ENCODE measurements at regions not wholly inside any gene's neighbourhood (a gene's known extent, or its start where the extent isn't known, plus 50 kb on each side); places are given as distances from the start of the nearest gene placed in this dataset.

DNA sequence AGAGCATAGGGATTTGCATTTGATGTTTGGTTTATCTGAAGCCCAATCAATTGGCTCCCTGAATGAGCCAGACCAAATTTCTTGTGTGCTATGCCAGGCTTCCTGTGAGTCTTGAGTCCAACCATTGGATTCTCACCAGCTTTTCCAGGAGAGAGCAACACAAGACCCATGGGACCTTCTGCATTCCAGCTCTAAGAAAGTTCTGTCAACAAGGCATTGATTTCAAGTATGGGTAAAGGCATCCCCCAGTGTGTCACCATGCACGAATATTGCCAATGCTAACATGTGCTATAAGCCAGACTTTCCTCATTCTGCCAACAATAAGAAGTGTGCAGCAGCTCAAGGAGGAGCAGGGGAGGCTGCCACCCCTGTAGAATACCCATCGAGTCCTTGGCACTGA lies 266.6 kb downstream of the ETAA1 start:
- ATAC-seq (no peak), DNase-seq (ENCODE audit: low spot score) (no peak)
- Mint-ChIP-seq H3K36me3 (no peaks in the 10 kb centered on the region), H3K4me1 (no peaks in the 10 kb centered on the region), H3K9me3 (peaks cover 18% of the 10 kb centered on the region), H3K27ac (no peak overlapping the region), H3K4me3 (no peak overlapping the region), H3K27me3 (ENCODE audit: low read depth) (no peaks in the 10 kb centered on the region; the same call in 1 of the 2 replicates)
- CTCF ChIA-PET, result no interaction called here
- no peak for TF ChIP-seq GABPB1 (CRISPR knock-in tag; IDR thresholded peaks at IDR 0.05)
- TF ChIP-seq, protein P1, sequence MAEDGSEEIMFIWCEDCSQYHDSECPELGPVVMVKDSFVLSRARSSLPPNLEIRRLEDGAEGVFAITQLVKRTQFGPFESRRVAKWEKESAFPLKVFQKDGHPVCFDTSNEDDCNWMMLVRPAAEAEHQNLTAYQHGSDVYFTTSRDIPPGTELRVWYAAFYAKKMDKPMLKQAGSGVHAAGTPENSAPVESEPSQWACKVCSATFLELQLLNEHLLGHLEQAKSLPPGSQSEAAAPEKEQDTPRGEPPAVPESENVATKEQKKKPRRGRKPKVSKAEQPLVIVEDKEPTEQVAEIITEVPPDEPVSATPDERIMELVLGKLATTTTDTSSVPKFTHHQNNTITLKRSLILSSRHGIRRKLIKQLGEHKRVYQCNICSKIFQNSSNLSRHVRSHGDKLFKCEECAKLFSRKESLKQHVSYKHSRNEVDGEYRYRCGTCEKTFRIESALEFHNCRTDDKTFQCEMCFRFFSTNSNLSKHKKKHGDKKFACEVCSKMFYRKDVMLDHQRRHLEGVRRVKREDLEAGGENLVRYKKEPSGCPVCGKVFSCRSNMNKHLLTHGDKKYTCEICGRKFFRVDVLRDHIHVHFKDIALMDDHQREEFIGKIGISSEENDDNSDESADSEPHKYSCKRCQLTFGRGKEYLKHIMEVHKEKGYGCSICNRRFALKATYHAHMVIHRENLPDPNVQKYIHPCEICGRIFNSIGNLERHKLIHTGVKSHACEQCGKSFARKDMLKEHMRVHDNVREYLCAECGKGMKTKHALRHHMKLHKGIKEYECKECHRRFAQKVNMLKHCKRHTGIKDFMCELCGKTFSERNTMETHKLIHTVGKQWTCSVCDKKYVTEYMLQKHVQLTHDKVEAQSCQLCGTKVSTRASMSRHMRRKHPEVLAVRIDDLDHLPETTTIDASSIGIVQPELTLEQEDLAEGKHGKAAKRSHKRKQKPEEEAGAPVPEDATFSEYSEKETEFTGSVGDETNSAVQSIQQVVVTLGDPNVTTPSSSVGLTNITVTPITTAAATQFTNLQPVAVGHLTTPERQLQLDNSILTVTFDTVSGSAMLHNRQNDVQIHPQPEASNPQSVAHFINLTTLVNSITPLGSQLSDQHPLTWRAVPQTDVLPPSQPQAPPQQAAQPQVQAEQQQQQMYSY (CRISPR knock-in tag; IDR thresholded peaks at IDR 0.05), result no peak
- TF ChIP-seq GTF2I (CRISPR knock-in tag; conservative IDR thresholded peaks at IDR 0.05), result no peak
- no peak for TF ChIP-seq NR3C1 (CRISPR knock-in tag; conservative IDR thresholded peaks at IDR 0.05; ENCODE audit: low read depth)
- TF ChIP-seq ZNF219 (CRISPR knock-in tag; IDR thresholded peaks at IDR 0.05; ENCODE audit: borderline replicate concordance), result no peak
- no peak for TF ChIP-seq KAT7 (CRISPR knock-in tag; IDR thresholded peaks at IDR 0.05; ENCODE audit: borderline replicate concordance)
- TF ChIP-seq ZNF317 (CRISPR knock-in tag; IDR thresholded peaks at IDR 0.05; ENCODE audit: borderline replicate concordance, low read depth), result no peak
- no peak for TF ChIP-seq ATF1 (CRISPR knock-in tag; IDR thresholded peaks at IDR 0.05)
- POLR2A ChIA-PET, result no interaction called here

DNA sequence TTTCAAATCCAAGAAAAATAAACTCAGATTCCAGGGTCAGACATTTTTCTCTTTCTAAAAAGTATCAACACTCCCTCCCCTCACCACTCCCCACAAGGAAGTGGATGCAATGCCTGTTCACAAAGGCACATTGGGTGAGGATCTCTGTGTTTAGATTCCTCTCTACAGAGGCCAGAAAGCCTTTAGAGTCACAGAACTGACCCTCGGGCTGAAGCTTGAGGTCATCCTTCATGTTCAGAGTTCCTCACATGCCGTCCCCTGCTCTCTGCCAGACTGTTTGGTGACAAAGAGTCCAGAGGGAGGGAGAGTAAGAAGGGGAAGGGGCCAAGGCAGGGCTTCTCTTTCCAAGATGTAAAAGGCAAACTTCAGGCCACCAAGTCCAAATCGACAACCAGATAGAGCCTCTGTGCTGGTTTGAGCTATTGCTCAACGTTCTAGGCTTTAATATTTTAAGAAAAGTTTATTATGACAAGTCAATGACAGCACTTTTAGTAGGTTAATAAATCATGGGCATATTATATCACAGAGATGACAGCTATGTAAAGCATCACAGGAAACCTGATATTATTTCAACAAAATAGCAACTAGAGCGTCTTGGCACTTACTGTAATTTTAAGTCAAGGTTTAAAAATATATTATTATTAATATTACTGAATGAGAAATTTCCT lies 269.4 kb downstream of the ETAA1 start:
- Mint-ChIP-seq H3K4me1 (no peaks in the 10 kb centered on the region), H3K4me3 (no peak overlapping the region), H3K27ac (no peak overlapping the region), H3K36me3 (no peaks in the 10 kb centered on the region), H3K27me3 (ENCODE audit: low read depth) (no peaks in the 10 kb centered on the region; the same call in 1 of the 2 replicates), H3K9me3 (0 out of 2 replicates have a peak, but pooled peaks cover 3% of the 10 kb centered on the region)
- ATAC-seq, result no peak
- ChIA-PET CTCF (interaction anchor here (0.9 to 1.7 kb wide), 2 partner anchors 16 to 180 kb away, joined by 4 read pairs; no protein-coding TSS in a partner anchor), POLR2A (no interaction called here)
- TF ChIP-seq, protein P2, sequence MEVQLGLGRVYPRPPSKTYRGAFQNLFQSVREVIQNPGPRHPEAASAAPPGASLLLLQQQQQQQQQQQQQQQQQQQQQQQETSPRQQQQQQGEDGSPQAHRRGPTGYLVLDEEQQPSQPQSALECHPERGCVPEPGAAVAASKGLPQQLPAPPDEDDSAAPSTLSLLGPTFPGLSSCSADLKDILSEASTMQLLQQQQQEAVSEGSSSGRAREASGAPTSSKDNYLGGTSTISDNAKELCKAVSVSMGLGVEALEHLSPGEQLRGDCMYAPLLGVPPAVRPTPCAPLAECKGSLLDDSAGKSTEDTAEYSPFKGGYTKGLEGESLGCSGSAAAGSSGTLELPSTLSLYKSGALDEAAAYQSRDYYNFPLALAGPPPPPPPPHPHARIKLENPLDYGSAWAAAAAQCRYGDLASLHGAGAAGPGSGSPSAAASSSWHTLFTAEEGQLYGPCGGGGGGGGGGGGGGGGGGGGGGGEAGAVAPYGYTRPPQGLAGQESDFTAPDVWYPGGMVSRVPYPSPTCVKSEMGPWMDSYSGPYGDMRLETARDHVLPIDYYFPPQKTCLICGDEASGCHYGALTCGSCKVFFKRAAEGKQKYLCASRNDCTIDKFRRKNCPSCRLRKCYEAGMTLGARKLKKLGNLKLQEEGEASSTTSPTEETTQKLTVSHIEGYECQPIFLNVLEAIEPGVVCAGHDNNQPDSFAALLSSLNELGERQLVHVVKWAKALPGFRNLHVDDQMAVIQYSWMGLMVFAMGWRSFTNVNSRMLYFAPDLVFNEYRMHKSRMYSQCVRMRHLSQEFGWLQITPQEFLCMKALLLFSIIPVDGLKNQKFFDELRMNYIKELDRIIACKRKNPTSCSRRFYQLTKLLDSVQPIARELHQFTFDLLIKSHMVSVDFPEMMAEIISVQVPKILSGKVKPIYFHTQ (CRISPR knock-in tag; IDR thresholded peaks at IDR 0.05), result no peak
- TF ChIP-seq, protein P3, sequence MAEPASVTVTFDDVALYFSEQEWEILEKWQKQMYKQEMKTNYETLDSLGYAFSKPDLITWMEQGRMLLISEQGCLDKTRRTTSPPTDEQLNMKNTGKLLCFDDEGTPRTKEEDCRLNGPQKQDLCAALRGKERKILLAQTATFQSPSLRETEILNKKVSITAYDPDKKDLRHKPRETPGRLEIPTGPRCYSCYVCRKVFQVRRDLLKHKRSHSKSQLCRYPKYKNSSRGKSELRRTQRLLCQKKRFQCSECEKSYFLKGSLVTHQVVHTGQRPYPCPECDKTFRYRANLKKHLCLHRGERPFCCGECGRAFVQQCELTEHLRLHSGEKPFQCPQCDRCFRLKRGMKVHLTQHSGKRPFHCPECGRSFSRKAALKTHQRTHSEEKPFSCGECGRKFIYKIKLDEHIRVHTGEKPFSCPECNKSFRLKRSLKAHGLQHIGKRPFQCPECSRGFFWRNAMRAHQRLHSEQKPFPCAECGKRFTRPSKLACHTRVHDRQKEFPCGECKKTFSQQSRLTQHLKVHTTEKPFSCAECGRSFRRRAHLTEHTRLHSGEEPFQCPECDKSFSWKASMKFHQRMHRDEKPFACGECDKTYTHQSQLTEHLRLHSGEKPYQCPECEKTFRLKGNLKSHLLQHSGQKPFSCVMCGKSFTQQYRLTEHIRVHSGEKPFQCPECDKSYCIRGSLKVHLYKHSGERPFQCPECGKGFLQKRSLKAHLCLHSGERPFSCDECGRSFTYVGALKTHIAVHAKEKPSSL (CRISPR knock-in tag; conservative IDR thresholded peaks at IDR 0.05), result no peak
- DNase-seq (ENCODE audit: low spot score), result no peak

DNA sequence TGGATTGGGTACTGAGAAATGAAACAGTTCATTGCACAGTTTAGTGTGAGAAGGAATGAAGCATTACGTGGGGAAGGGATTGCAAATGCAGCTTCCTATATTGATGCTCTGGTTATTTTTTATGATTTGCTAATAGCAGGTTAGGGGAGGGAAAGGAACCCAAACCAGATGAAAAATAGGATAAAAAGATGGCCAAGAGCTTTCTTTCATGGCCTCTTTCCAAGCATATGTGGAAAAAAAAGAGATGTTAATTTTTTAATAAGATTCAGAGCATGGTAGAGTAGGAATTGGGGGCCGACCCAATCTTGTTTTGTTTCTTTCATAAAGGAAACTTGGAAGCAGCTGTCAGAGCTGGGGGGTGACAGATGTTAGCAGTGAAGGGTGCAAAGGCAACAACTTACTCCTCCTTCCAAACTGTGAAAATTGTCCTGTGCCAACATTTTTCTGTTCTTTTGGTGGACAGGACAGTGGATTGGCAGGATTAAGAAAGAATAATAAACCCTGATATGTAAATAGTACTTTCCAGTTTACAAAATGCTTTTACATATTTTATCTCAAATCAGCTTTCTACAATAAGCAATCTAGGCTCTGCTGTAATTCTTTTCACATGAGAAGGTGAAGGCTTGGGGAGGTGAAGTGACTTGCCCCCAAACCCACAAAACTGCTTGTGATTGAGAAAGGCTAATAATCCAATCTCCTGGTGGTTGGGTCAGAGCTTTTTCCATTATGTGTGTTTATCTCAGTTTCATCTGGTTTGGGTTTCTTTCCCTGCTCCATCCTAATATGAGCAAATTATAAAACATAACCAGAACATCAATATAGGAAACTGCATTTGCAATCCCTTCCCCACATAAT lies 270.1 kb downstream of the ETAA1 start:
- DNase-seq (ENCODE audit: low spot score), result no peak
- Mint-ChIP-seq H3K27me3 (ENCODE audit: low read depth) (no peaks in the 10 kb centered on the region; the same call in 1 of the 2 replicates), H3K4me3 (no peak overlapping the region), H3K4me1 (no peaks in the 10 kb centered on the region), H3K9me3 (0 out of 2 replicates have a peak, but pooled peaks cover 3% of the 10 kb centered on the region), H3K36me3 (no peaks in the 10 kb centered on the region), H3K27ac (no peak overlapping the region)
- ATAC-seq, result no peak
- ChIA-PET CTCF (interaction anchor here (0.9 to 1.7 kb wide), 2 partner anchors 16 to 179 kb away, joined by 4 read pairs; no protein-coding TSS in a partner anchor), POLR2A (no interaction called here)
- TF ChIP-seq, protein P4, sequence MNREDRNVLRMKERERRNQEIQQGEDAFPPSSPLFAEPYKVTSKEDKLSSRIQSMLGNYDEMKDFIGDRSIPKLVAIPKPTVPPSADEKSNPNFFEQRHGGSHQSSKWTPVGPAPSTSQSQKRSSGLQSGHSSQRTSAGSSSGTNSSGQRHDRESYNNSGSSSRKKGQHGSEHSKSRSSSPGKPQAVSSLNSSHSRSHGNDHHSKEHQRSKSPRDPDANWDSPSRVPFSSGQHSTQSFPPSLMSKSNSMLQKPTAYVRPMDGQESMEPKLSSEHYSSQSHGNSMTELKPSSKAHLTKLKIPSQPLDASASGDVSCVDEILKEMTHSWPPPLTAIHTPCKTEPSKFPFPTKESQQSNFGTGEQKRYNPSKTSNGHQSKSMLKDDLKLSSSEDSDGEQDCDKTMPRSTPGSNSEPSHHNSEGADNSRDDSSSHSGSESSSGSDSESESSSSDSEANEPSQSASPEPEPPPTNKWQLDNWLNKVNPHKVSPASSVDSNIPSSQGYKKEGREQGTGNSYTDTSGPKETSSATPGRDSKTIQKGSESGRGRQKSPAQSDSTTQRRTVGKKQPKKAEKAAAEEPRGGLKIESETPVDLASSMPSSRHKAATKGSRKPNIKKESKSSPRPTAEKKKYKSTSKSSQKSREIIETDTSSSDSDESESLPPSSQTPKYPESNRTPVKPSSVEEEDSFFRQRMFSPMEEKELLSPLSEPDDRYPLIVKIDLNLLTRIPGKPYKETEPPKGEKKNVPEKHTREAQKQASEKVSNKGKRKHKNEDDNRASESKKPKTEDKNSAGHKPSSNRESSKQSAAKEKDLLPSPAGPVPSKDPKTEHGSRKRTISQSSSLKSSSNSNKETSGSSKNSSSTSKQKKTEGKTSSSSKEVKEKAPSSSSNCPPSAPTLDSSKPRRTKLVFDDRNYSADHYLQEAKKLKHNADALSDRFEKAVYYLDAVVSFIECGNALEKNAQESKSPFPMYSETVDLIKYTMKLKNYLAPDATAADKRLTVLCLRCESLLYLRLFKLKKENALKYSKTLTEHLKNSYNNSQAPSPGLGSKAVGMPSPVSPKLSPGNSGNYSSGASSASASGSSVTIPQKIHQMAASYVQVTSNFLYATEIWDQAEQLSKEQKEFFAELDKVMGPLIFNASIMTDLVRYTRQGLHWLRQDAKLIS (CRISPR knock-in tag; IDR thresholded peaks at IDR 0.05; ENCODE audit: borderline replicate concordance), result no peak
- TF ChIP-seq ETV6 (CRISPR knock-in tag; IDR thresholded peaks at IDR 0.05) (no peak), TP53 (CRISPR knock-in tag; IDR thresholded peaks at IDR 0.05) (no peak), ZBTB21 (CRISPR knock-in tag; IDR thresholded peaks at IDR 0.05; ENCODE audit: borderline replicate concordance) (no peak), GRHL2 (CRISPR knock-in tag; IDR thresholded peaks at IDR 0.05; ENCODE audit: insufficient replicate concordance, severe bottlenecking) (no peak), KAT7 (CRISPR knock-in tag; IDR thresholded peaks at IDR 0.05; ENCODE audit: borderline replicate concordance) (no peak)
